GM18520 (cell line): ENCODE measurements at regions not wholly inside any gene's neighbourhood (a gene's known extent, or its start where the extent isn't known, plus 50 kb on each side); places are given as distances from the start of the nearest gene placed in this dataset.
"Not testable (repeated sequence)": the region's sequence is repeated elsewhere in the genome, so short reads cannot be mapped to it uniquely, and the experiment has no call there.

ENCODE experiments used
- ATAC-seq: cut with Tn5 transposase; IDR thresholded peaks from one replicate; pipeline ENCODE4 v1.9.1; 2021; ENCODE audit not compliant: unreplicated experiment

DNA sequence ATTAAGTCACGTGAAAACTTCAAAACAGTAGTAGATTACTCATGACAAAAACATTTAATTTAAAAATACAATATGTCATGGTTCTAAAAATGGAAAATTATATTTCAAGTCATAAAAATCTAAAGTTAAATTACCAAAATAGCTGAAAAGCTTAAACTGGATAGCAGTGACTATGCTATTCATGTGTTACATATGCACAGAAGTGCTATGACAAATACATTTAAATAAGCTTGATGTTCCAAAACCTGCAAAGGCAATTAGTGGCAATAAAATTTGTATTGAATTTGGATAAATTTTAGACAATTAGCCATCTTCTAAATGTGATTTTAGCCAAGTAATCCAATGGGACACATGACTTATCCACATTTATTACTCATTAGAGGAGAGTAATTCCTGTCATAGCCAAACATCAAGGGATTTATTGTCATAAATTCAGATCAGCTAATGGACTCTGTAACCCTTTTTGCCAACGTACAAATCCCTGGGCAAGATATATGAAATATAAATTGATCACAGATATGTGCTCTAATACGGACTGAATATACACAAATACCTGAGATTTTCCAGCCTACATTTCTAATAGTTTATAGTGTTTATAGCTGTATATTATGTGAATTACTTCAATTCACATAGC is 419.4 kb downstream of the ISL1 start:
- no peak for ATAC-seq

DNA sequence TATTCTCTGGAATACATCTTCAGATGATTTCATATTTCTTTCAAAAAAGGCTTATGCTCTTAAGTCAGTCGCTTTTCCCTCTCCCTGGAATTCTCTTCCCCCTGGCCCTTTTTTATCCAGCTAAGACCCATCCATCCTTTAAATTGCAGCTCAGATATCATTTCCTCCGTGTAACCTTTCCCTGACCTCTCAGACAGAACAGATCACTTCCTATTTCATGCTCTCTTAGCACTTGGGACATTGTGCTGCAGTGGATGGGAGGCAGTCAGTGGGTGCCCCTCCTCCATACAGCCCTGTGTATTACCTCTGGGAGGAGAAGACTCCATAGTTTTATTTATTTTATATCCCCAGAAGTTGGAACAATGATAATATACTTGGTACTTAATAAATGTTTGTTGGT is 423.4 kb downstream of the ISL1 start:
- ATAC-seq: no peak

DNA sequence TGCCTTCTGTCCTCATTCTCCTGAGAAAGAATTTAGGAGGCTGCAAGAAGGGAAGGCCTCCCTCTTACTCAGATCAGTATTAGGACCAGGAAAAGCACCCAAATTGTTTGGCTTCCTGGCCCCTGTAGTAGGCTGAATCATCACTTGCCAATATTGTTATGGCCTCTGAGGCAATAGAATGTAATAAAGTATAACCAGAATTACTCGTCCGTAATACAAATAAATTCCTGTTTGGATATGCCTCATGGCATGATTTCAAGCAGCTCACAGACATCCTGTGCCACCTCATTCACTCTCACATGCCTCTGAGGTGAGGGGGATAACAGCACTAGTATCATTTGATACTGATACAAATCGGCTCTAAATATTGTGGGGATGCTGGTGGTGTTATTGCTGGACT is 427.3 kb downstream of the ISL1 start:
- ATAC-seq: no peak

DNA sequence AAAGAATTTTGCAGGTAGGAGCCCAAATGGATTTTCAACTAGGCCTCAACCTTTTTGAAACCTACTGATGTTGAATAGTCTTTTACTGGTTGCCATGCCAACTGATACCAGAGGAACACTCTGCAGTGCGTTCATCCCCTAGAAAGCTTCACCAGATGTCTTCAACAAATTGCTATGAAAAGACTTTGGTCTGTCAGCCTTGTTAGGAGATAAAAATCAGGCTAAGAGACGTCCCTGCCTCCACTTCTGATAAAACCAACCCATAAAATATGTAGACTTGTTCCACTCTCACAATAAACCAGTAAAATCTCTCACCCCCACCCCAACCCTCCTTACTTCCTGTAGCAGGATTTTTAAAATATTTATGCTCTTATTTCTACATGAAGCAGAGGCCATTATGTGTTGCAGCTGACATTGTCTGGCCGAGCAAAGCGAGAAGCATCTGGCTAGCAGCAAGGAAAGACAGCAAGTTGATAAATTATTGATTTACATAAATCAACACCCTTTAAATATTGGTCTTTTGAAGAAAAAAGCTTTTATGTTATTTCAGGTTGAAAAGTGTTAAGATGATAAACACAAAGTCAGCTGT is 428.7 kb downstream of the ISL1 start:
- no peak for ATAC-seq

DNA sequence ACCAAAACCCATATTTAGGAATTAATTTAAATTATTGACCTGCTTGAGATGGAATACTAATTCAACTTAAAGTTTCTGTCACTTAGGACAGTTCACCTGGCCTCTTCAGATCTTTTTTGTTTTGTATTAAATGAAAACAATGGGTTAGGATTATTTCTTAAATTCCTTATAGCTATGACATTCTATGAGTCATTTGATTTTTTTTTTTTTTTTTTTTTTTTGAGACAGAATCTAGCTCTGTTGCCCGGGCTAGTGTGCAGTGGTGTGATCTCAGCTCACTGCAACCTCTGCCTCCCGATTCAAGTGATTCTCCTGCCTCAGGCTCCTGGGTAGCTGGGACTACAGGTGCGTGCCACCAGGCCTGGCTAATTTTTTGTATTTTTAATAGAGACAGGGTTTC is 431.6 kb downstream of the ISL1 start:
- not testable (repeated sequence) for ATAC-seq

DNA sequence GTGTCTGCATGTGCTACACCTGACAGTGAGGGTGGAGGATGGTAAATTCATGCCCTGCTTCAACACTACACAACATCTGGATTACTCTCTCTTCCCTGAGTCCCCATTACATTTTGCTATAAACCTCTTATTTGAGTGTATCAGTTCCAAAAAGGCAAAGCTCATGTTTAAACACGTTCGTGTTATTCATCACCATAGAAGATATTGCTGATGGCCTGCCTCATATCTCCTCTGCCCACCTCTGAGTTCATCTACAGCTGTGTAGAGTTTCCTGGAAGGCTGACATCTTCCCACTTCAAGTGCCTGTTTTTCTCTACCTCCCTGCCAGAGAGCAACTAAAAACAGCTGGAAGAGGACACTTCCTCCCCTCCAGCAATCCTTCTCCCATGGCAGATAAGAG is 433.2 kb downstream of the ISL1 start:
- no peak for ATAC-seq

DNA sequence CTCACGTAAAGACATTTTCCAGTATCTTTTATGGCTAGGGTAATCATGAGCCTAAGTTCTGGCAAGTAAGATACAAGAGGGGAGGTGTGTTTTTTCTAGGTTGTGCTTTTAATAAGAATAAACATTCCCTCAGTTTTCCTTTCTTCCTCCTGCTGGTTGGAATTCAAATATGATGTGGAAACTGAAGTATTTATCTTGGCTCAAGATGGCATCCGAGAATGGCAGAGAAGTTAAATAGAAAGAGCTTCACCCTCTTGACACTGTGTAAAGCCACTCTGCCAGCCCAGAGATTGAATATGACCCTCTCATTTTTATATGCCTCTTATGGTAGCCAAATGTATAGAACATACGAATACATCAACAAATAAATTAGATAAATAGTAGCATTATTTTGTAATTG is 438.4 kb downstream of the ISL1 start:
- no peak for ATAC-seq

DNA sequence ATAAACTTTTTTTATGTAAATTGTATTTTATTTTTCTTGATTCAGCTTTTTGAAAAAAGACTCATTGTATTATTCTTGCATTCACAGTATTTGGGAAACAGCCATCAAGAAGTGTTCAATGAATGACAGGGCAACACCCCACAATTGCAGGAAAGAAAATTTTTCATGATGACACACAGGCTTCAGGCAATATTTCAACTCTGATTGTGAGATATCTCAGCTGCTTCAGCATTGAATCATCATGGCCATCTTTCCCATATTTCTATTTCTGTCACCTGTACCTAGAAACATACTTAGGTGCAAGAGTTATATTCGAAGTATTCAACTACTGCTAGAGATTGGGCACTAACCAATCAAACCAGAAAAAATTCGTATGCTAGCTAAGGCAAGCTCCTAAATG is 446.0 kb downstream of the ISL1 start:
- ATAC-seq: no peak

DNA sequence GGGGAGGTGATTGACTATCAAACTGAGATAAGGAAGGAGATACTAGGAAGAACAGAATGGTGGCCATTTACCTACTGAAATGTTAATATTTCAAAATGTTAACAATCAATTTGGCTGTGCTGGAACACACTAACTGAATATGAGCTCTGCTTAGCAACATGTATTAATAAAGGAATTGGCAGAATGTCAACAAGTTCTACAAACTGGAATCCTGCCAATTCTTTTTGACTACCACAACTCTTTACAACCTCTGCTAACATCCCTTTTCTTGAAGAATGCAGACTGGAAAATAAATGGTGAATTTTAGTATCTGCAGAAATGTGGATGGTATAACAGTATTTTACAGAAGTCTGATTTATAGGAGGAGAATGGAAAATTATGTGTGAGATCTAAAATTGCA is 446.4 kb downstream of the ISL1 start:
- no peak for ATAC-seq

DNA sequence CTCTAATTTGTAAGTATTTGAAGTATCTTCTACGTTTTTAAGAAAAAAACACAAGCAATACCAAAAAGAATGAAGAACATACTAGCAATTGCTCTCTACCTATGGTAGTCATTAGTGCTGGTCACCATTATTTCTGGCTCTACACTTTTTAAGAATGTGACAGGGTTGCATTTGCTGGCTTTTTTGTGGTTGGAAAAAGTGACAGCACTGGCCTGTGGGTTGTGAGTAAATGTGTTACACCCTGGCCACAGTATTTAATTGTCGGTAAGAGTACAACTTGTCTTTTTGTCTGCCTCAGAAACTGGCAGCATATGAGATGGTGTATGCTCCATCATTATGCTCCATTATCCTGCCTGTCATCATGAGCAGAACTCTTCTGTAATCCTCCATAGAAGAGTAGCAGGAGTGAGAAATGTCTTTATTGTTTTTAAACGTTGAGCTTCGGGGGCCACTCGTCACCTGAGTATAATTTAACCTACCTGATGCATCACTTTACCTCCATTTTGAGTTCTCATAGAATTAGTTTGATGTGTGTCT is 449.8 kb downstream of the ISL1 start:
- ATAC-seq: no peak

DNA sequence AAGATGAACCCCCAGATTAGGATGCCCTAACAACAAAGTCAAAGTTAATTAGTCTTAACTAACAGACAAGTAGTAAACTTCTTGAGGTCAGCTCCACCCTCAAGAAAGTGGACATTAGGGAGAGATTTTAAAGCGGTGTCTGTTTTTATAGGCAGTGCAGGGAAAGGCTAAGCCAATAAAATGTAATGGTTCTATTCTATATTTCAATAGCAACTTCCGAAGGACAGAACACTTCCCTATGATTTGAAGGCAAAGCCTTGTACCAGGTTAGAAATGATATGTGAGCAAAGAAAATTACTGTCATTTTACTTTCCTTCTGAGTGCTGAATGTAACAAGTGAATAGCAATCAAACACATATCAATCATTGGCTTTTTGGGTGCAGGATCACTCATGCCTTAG is 455.2 kb downstream of the ISL1 start:
- ATAC-seq: no peak

DNA sequence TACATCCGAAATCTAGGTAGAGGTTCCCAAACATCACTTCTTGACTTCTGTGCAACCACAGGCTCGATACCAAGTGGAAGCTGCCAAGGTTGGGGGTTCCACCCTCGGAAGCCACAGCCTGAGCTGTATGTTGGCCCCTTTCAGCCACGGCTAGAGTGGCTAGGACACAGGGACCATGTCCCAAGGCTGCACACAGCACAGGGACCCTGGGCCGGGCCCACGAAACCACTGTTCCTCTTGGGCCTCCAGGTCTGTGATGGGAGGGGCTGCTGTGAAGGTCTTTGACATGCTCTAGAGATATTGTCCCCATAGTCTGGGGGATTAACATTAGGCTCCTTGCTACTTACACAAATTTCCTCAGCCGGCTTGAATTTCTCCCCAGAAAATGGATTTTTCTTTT is 460.6 kb downstream of the ISL1 start:
- no peak for ATAC-seq

DNA sequence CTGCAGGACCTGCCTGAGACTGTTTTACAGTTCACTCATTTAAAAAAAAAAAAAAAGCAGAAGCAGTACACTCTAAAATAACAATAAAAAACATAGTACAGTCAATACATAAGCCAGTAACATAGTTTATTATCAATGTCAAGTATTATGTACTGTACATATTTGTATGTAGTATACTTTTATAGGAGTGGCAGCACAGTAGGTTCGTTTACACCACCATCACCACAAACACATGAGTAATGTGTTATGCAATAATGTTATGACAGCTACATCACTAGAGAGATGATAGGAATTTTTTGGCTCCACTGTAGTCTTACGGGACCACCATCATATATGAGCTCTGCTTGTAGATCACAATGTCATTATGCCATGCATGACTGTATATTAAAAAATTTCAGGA is 462.8 kb downstream of the ISL1 start:
- no peak for ATAC-seq

DNA sequence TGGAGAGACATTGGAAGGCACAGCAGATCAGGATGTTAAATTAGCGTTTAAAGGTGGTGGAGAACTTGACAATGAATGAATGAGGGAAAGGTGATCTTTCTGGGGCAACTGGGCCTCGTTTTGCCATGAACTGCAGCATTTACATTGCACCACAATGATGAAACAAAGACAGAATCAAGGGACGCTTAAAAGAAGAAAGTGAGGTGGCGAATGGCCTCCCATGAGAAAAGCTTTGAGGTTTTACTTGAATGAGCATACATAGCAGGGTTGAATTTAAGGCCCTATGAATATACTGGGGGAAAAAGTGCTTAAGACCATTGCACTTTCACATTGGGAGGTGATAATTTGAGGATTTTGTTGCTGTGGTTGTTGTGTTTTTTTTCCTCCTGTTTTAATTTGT is 476.4 kb downstream of the ISL1 start:
- ATAC-seq: no peak

DNA sequence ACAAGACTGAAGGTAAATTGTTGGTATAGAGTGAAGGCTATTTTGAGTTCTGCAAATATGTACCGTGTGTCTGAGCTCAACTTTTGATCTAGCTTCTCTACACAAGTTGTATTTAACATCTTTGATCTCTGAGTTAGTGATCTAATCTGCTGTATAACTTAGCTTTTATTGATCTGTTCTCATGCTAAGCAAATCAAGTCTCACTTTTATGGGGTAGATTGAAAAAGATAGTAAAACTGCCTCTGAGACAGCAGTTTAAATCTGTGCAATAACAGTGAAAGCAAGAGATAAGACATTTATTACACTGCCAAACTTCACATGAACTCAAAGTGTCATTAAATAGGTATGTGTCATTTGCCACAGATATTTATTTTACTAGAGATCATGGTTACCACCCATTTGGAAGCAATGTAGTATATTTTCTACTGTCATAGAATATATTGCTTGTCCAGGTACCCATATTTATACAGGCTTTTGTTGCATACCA is 477.3 kb downstream of the ISL1 start:
- ATAC-seq: no peak

DNA sequence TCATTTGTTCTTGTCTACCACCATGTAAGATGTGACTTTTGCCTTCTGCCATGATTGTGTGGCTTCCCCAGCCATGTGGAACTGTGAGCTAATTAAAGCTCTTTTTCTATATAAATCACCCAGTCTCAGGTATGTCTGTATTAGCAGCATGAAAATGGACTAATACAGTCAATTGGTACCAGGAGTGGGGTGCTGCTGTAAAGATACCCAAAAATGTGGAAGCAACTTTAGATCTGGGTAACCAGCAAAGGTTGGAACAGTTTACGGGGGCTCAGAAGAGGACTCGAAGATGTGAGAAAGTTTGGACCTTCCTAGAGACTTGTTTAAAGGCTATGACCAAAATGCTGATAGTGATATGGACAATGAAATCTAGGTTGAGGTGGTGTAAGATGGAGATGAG is 488.9 kb downstream of the ISL1 start:
- ATAC-seq: no peak

DNA sequence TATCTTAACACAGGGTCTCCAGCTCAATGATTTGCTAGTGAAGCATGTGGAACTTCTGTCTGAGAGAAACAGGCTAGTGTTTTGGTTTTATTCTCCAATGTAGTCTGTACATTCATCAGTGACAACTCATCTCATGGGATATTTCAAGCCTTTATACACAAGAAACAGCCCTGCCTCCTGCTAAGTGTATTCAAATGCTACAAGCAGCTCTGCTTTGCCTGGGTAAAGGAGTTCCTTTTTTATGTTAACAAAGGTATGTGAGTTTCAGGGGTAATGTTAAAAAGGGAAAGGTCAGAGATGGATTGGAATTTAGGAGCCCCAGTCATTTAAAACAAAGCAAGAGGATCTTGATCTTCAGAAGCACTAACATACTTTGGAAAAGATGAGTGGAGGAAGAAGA is 498.7 kb downstream of the ISL1 start:
- ATAC-seq: no peak

DNA sequence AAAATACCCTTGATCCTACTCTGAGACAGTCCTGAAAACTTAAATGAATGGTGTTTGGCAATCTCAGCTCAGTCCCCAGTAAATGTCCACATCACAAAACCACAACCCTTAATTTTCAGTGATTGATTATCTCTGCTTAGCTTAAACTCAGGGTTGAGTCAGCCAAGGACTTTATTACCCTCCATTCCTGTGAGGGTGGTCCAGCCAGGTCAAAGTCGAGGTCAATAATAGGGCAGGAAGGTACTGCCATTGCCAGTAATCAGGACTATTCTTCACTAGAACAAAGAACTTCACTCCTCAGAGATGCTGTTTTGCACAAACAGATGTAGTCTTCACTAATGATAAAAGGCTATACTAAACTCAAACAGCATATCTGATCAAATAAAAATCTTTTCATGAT is 499.4 kb downstream of the ISL1 start:
- no peak for ATAC-seq

DNA sequence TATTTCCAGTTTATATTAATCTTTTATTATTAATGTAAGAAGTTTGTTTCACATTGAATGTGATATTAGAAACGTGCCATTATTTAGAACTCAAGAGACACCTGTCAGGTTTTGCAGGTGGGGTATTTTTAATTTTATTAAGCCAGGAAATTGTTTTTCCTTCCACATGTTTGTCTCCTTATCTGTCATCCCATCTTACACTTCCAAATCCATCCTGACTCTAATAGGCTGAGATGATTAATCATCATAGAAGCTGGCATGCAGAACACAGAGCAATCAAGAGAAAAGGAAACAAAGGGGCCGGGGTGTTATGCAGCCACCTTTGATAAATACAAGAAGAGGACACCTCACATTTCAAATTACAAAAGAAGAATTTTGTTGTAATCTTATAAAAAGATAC is 506.5 kb downstream of the ISL1 start:
- ATAC-seq: no peak

DNA sequence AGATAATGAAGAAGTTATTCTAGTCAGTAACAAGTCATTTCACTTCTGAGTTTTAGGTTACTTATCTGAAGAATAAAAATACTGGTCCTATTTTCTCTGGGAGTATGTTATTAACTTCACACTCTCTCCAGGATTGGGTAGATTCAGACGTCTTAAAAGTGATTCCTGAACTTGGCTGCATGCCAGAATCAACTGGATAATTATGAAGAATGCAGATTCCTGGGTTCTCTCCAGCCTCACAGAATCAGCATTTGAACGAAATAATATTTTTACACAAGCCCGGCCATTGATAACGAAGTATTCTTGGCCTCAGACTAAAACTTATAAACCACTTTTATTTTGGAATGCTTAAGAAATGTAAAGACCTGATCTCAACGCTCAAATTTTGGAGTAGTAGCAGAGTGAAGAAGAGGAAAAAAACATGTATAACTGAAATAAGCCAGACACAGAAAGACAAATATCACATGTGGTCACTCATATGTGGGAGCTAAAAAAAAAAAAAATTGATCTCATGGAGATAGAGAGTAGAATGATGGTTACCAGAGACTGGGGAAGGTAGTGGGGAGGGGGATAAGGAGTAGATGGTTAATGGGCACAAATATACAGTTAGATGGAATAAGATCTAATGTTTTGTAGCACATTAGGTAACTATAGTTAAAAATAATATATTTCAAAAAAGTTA is 507.3 kb downstream of the ISL1 start:
- no peak for ATAC-seq

DNA sequence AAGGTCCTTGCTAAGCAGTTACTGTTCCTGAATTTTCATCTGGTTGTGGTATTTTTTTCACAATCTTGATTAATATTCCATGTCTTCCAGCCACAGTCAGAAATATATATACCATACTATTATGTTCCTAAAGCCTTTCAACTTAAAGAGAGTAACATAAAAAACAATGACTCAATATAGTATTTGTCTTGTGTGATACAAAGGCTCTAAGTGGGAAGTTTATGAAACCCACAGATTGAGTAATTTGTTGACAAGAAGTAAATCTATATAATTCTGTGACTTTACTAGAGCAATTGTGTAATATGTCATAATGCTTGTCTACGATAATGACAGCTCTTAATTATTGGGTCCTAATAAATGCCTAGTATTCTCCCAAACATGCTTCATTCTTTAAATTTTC is 509.4 kb downstream of the ISL1 start:
- no peak for ATAC-seq

DNA sequence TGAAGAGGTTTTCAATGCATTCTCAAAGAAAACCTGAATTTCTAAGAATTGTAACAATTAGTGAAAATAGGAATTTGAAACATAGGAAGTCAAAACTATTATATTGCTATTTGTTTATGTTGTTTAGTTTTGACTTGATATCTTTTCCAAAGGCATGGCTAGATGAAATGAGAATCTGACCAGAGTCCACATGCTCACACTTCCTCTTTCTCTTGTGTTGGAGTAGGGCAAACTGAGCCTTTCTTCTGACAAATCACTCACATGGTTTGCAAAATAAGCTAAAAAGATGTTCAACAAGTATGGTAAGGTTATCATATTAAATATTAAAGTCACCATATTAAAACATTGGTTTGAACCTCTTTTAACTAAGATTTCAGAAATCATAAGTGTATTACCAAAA is 512.6 kb downstream of the ISL1 start:
- no peak for ATAC-seq
